NCI-H82 treated with DMSO at 0.1 percent for 48 hours (cell line): ENCODE measurements at regions not wholly inside any gene's neighbourhood (a gene's known extent, or its start where the extent isn't known, plus 50 kb on each side); places are given as distances from the start of the nearest gene placed in this dataset.

ENCODE experiments used
- DNase-seq: peaks from one replicate; lab custom pipeline; 2025; ENCODE audit not compliant: unreplicated experiment; lab: John Stamatoyannopoulos, UW

- DNase-seq: no peak
Measured at GRCh38 chr6:6376845-6377244, 56.4 kb upstream of the F13A1 start.

- no peak for DNase-seq
Measured at GRCh38 chr6:6377621-6378020, 57.2 kb upstream of the F13A1 start.

- no peak for DNase-seq
Measured at GRCh38 chr6:6379573-6379972, 59.1 kb upstream of the F13A1 start.

- no peak for DNase-seq
Measured at GRCh38 chr6:6384520-6384919, 64.1 kb upstream of the F13A1 start.

- DNase-seq: no peak
Measured at GRCh38 chr6:6386010-6386409, 65.5 kb upstream of the F13A1 start.

- DNase-seq: no peak
Measured at GRCh38 chr6:6390849-6391602, 70.6 kb upstream of the F13A1 start.

- no peak for DNase-seq
Measured at GRCh38 chr6:6392214-6393068, 72.0 kb upstream of the F13A1 start.

- no peak for DNase-seq
Measured at GRCh38 chr6:6393069-6393529, 72.6 kb upstream of the F13A1 start.

GRCh38 chr6:6395581-6396197 lies 75.2 kb upstream of the F13A1 start:
- no peak for DNase-seq

- no peak for DNase-seq
Measured at GRCh38 chr6:6397842-6398241, 77.4 kb upstream of the F13A1 start.

GRCh38 chr6:6399568-6399967 lies 79.1 kb upstream of the F13A1 start:
- no peak for DNase-seq

GRCh38 chr6:6401401-6401800 lies 80.9 kb upstream of the F13A1 start:
- no peak for DNase-seq

- no peak for DNase-seq
Measured at GRCh38 chr6:6402006-6402405, 81.5 kb upstream of the F13A1 start.

- no peak for DNase-seq
Measured at GRCh38 chr6:6402591-6402990, 82.1 kb upstream of the F13A1 start.

- no peak for DNase-seq
Measured at GRCh38 chr6:6405031-6405430, 84.6 kb upstream of the F13A1 start.

GRCh38 chr6:6405997-6406714 lies 85.7 kb upstream of the F13A1 start:
- DNase-seq: no peak

- no peak for DNase-seq
Measured at GRCh38 chr6:6406715-6407070, 86.2 kb upstream of the F13A1 start.

GRCh38 chr6:6407071-6407741 lies 86.7 kb upstream of the F13A1 start:
- DNase-seq: no peak

GRCh38 chr6:6409397-6410030 lies 89.1 kb upstream of the F13A1 start:
- no peak for DNase-seq

GRCh38 chr6:6411115-6411514 lies 90.7 kb upstream of the F13A1 start:
- no peak for DNase-seq
